Endothelial cell of umbilical vein (primary cell): ENCODE measurements at regions not wholly inside any gene's neighbourhood (a gene's known extent, or its start where the extent isn't known, plus 50 kb on each side); places are given as distances from the start of the nearest gene placed in this dataset.

Experiments used
- BruUV-seq: library from RNA; stranded (reverse); fragments of 400-500 nt; replicated peaks from 2 replicates; lab custom pipeline; 2021; lab: Mats Ljungman, UMichigan
- CTCF ChIA-PET: fragments of 300-600, 350-600 bp; sonication (Branson Sonifier 250); formaldehyde crosslinking; loops from one replicate; lab custom pipeline; 2021; ENCODE audit warnings: antibody characterized with exemption, inconsistent platforms; lab: Charles Lee
- POLR2A ChIA-PET: fragments of 300-600, 350-600 bp; sonication (Branson Sonifier 250); formaldehyde crosslinking; loops from one replicate; lab custom pipeline; 2021; ENCODE audit warnings: antibody characterized with exemption, inconsistent platforms; lab: Charles Lee
- DNase-seq: peaks from one replicate; pipeline ENCODE4 v3.0.0-alpha.2; 2011; ENCODE audit warnings: low read depth, low spot score
- FAIRE-seq: peaks from 2 replicates; lab custom pipeline; 2011; peaks lifted over from hg19 to GRCh38; lab: Jason Lieb, UNC
- H2AFZ ChIP-seq: 2 replicates; pipeline ENCODE4 v1.6.0; 2012; ENCODE audit warnings: low read depth, low read length, control low read depth, inconsistent platforms
- H3K27ac ChIP-seq: 2 replicates; pipeline ENCODE4 v1.5.1; 2011; ENCODE audit warnings: low read depth, mild to moderate bottlenecking, control low read depth, low read length, moderate library complexity; ENCODE audit not compliant: insufficient read depth
- H3K27me3 ChIP-seq, 2 experiments: 2 replicates each; pipeline versions ENCODE4 v1.6.0 to v1.6.1; 2011; ENCODE audit warnings: low read length in 2 of 2, mixed read lengths in 1 of 2; ENCODE audit not compliant: control insufficient read depth in 2 of 2, insufficient read depth in 2 of 2
- H3K36me3 ChIP-seq, 2 experiments: 2 replicates in 1 of 2; 3 replicates in 1 of 2; pipeline ENCODE4 v1.5.1; 2011; ENCODE audit warnings: low read length in 2 of 2, mild to moderate bottlenecking in 1 of 2, moderate library complexity in 1 of 2; ENCODE audit not compliant: control insufficient read depth in 2 of 2, insufficient read depth in 2 of 2; ENCODE audit errors: extremely low read depth in 1 of 2
- H3K4me1 ChIP-seq: 3 replicates; pipeline ENCODE4 v1.5.1; 2011; ENCODE audit warnings: mild to moderate bottlenecking, low read length; ENCODE audit not compliant: control insufficient read depth, insufficient read depth; ENCODE audit errors: extremely low read depth
- H3K4me2 ChIP-seq: 2 replicates; pipeline ENCODE4 v1.6.1; 2011; ENCODE audit warnings: low read length, control low read depth, mixed read lengths; ENCODE audit not compliant: insufficient read depth
- H3K4me3 ChIP-seq, 3 experiments: fragments of 200-600 bp in 1 of 3; sonication (generic), shearing (Covaris generic) in 1 of 3; replicated peaks in 1 of 3; 2 replicates each; pipeline ENCODE4 v1.5.1; 2011 to 2016; ENCODE audit warnings: control low read depth in 3 of 3, low read length in 3 of 3, mild to moderate bottlenecking in 2 of 3, inconsistent platforms in 1 of 3, low read depth in 1 of 3, moderate library complexity in 1 of 3; ENCODE audit not compliant: insufficient read depth in 1 of 3
- H3K79me2 ChIP-seq: 2 replicates; pipeline ENCODE4 v1.6.0; 2012; ENCODE audit warnings: low read length, inconsistent platforms; ENCODE audit not compliant: control insufficient read depth, insufficient read depth
- H3K9ac ChIP-seq: replicated peaks from 2 replicates; pipeline ENCODE3; 2011; ENCODE audit warnings: low read length, control low read depth; ENCODE audit not compliant: insufficient read depth; ENCODE audit errors: extremely low read depth
- H3K9me1 ChIP-seq: replicated peaks from 3 replicates; pipeline ENCODE4 v1.6.0; 2011; ENCODE audit warnings: mild to moderate bottlenecking, low read length; ENCODE audit not compliant: control insufficient read depth, insufficient read depth; ENCODE audit errors: extremely low read depth
- H3K9me3 ChIP-seq: replicated peaks from 2 replicates; pipeline ENCODE4 v1.5.1; 2012; ENCODE audit warnings: low read length, inconsistent platforms; ENCODE audit not compliant: control insufficient read depth, insufficient read depth
- H4K20me1 ChIP-seq: replicated peaks from 2 replicates; pipeline ENCODE3; 2011; ENCODE audit warnings: mild to moderate bottlenecking, low read length; ENCODE audit not compliant: control insufficient read depth, insufficient read depth; ENCODE audit errors: extremely low read depth
- CTCF ChIP-seq, 2 donors: IDR thresholded peaks; 1 replicate in 1 of 2; 2 replicates in 1 of 2; pipeline ENCODE4 v1.5.1; 2011; ENCODE audit warnings: low read length in 2 of 2, mild to moderate bottlenecking in 2 of 2, moderate library complexity in 2 of 2, control low read depth in 1 of 2, inconsistent platforms in 1 of 2, low read depth in 1 of 2; ENCODE audit not compliant: insufficient read depth in 1 of 2; ENCODE audit errors: extremely low read depth in 1 of 2
- EZH2 ChIP-seq: IDR thresholded peaks from 2 replicates; pipeline ENCODE4 v1.6.1; 2012; ENCODE audit warnings: borderline replicate concordance, low read depth, mild to moderate bottlenecking, moderate library complexity, low read length, inconsistent platforms; ENCODE audit not compliant: severe bottlenecking
- FOS ChIP-seq: IDR thresholded peaks from 2 replicates; pipeline ENCODE4 v1.6.1; 2011; ENCODE audit warnings: mild to moderate bottlenecking, low read length, moderate library complexity, borderline replicate concordance; ENCODE audit not compliant: insufficient read depth
- GATA2 ChIP-seq: IDR thresholded peaks from 2 replicates; pipeline ENCODE4 v1.7.0; 2011; ENCODE audit warnings: low read depth, mild to moderate bottlenecking, moderate library complexity, mixed read lengths, low read length; ENCODE audit not compliant: insufficient read length, insufficient read depth
- JUN ChIP-seq: IDR thresholded peaks from 2 replicates; pipeline ENCODE4 v1.6.1; 2011; ENCODE audit warnings: borderline replicate concordance, low read depth; ENCODE audit not compliant: insufficient read length, insufficient read depth
- MAX ChIP-seq: IDR thresholded peaks from 2 replicates; pipeline ENCODE4 v1.6.1; 2011; ENCODE audit not compliant: insufficient read depth, insufficient read length
- MYC ChIP-seq: IDR thresholded peaks from one replicate; pipeline ENCODE4 v1.6.1; 2011; ENCODE audit warnings: mild to moderate bottlenecking, low read depth, low read length
- POLR2A ChIP-seq: IDR thresholded peaks from 2 replicates; pipeline ENCODE4 v1.6.1; 2012; ENCODE audit warnings: low read depth, mild to moderate bottlenecking, control low read depth, low read length
- POLR2AphosphoS5 ChIP-seq: IDR thresholded peaks from 2 replicates; pipeline ENCODE4 v1.6.1; 2012; ENCODE audit warnings: low read depth, mild to moderate bottlenecking, control low read depth, low read length, moderate library complexity; ENCODE audit not compliant: insufficient read depth
- dilution Hi-C: fragments of 300-500 bp; cut with MboI; formaldehyde crosslinking; loops from one replicate; pipeline ENCODE4 v1.15.0; 2019; ENCODE audit warnings: low sequenced_read_pairs; ENCODE audit not compliant: extremely low pct_ligation_motif_present
- intact Hi-C: fragments of 100-400 bp; cut with micrococcal nuclease; formaldehyde crosslinking; loops from one replicate; pipeline ENCODE4 v1.10.0; 2022

GRCh38 chr14:44616204-44616603 is 109.1 kb upstream of the FSCB start:
- Histone ChIP-seq H3K36me3 (no peaks in the 10 kb centered on the region), H3K27me3 (no peaks in the 10 kb centered on the region), H3K9me1 (no peaks in the 10 kb centered on the region), H3K4me2 (no peak overlapping the region), H3K4me3 (no peak overlapping the region), H3K79me2 (no peaks in the 10 kb centered on the region), H2AFZ (no peak overlapping the region), H3K27ac (no peak overlapping the region), H4K20me1 (no peaks in the 10 kb centered on the region), H3K9ac (no peak overlapping the region), H3K4me1 (no peaks in the 10 kb centered on the region), H3K9me3 (no peaks in the 10 kb centered on the region)
- BruUV-seq: no TSS peak
- CTCF ChIA-PET: no interaction called here
- no peak for FAIRE-seq
- dilution Hi-C loops: no loop called here
- POLR2A ChIA-PET: no interaction called here
- DNase-seq: no peak
- intact Hi-C loops: no loop called here
- TF ChIP-seq CTCF (IDR thresholded peaks at IDR 0.05; ENCODE audit: extremely low read depth in 1 of 2, insufficient read depth in 1 of 2, low read depth in 1 of 2, low read length in 2 of 2): no peak
- no peak for TF ChIP-seq MYC
- no peak for TF ChIP-seq POLR2AphosphoS5
- TF ChIP-seq GATA2: no peak
- no peak for TF ChIP-seq MAX
- TF ChIP-seq POLR2A: no peak
- TF ChIP-seq JUN: no peak
- TF ChIP-seq EZH2: no peak
- TF ChIP-seq FOS: no peak
